ENCODE measurements at regions not wholly inside any gene's neighbourhood (a gene's known extent, or its start where the extent isn't known, plus 50 kb on each side); places are given as distances from the start of the nearest gene placed in this dataset.

- TF ChIP-seq CTCF (IDR thresholded peaks at IDR 0.05; ENCODE audit: borderline replicate concordance): no peak
- no peak for DNase-seq
- Histone ChIP-seq H3K27me3 (ENCODE audit: low read depth) (no peaks in the 10 kb centered on the region), H3K9me3 (replicated peaks) (no peaks in the 10 kb centered on the region), H3K27ac (replicated peaks) (no peak overlapping the region), H3K36me3 (no peaks in the 10 kb centered on the region), H3K4me1 (no peaks in the 10 kb centered on the region), H3K4me3 (no peak overlapping the region)
- intact Hi-C loops (cut with micrococcal nuclease): no loop called here
These were observed 102.5 kb upstream of the CDH10 start for GRCh38 chr5:24747327-24747726.

- TF ChIP-seq CTCF (IDR thresholded peaks at IDR 0.05; ENCODE audit: borderline replicate concordance): no peak
- Histone ChIP-seq H3K27ac (replicated peaks) (no peak overlapping the region), H3K9me3 (replicated peaks) (peaks cover 6% of the 10 kb centered on the region), H3K4me3 (no peak overlapping the region), H3K4me1 (no peaks in the 10 kb centered on the region), H3K36me3 (no peaks in the 10 kb centered on the region), H3K27me3 (ENCODE audit: low read depth) (no peaks in the 10 kb centered on the region)
- intact Hi-C loops (cut with micrococcal nuclease): no loop called here
- DNase-seq: no peak
These were observed 97.6 kb upstream of the CDH10 start for GRCh38 chr5:24742334-24742733.

- Histone ChIP-seq H3K4me3 (no peak overlapping the region), H3K9me3 (replicated peaks) (peaks cover 12% of the 10 kb centered on the region), H3K4me1 (no peaks in the 10 kb centered on the region), H3K27ac (replicated peaks) (no peak overlapping the region), H3K36me3 (no peaks in the 10 kb centered on the region), H3K27me3 (ENCODE audit: low read depth) (no peaks in the 10 kb centered on the region)
- TF ChIP-seq CTCF (IDR thresholded peaks at IDR 0.05; ENCODE audit: borderline replicate concordance): no peak
- DNase-seq: no peak
- intact Hi-C loops (cut with micrococcal nuclease): no loop called here
These were observed 92.4 kb upstream of the CDH10 start for GRCh38 chr5:24737163-24737562.

- no peaks in the 10 kb centered on the region for H3K4me1 ChIP-seq
- no peak overlapping the region for H3K27ac ChIP-seq (replicated peaks)
- H3K27me3 ChIP-seq (ENCODE audit: low read depth): no peaks in the 10 kb centered on the region
- no peaks in the 10 kb centered on the region for H3K36me3 ChIP-seq
- intact Hi-C loops (cut with micrococcal nuclease): no loop called here
- DNase-seq: no peak
- H3K9me3 ChIP-seq (replicated peaks): peaks cover 7% of the 10 kb centered on the region
- TF ChIP-seq CTCF (IDR thresholded peaks at IDR 0.05; ENCODE audit: borderline replicate concordance): no peak
- no peak overlapping the region for H3K4me3 ChIP-seq
These were observed 90.5 kb upstream of the CDH10 start for GRCh38 chr5:24735284-24735683.

GRCh38 chr5:24732184-24732583 is 87.4 kb upstream of the CDH10 start:
- H3K27me3 ChIP-seq (ENCODE audit: low read depth): no peaks in the 10 kb centered on the region
- no peak overlapping the region for H3K4me3 ChIP-seq
- intact Hi-C loops (cut with micrococcal nuclease): no loop called here
- peaks cover 13% of the 10 kb centered on the region for H3K9me3 ChIP-seq (replicated peaks)
- no peak for DNase-seq
- no peak for TF ChIP-seq CTCF (IDR thresholded peaks at IDR 0.05; ENCODE audit: borderline replicate concordance)
- H3K4me1 ChIP-seq: no peaks in the 10 kb centered on the region
- no peak overlapping the region for H3K27ac ChIP-seq (replicated peaks)
- no peaks in the 10 kb centered on the region for H3K36me3 ChIP-seq

- no peaks in the 10 kb centered on the region for H3K36me3 ChIP-seq
- H3K4me1 ChIP-seq: no peaks in the 10 kb centered on the region
- no peak for TF ChIP-seq CTCF (IDR thresholded peaks at IDR 0.05; ENCODE audit: borderline replicate concordance)
- H3K9me3 ChIP-seq (replicated peaks): peaks cover 4% of the 10 kb centered on the region
- intact Hi-C loops (cut with micrococcal nuclease): no loop called here
- no peaks in the 10 kb centered on the region for H3K27me3 ChIP-seq (ENCODE audit: low read depth)
- no peak for DNase-seq
- H3K27ac ChIP-seq (replicated peaks): no peak overlapping the region
- H3K4me3 ChIP-seq: no peak overlapping the region
These were observed 76.0 kb upstream of the CDH10 start for GRCh38 chr5:24720743-24721142.

Measured in left ventricle myocardium inferior (tissue), 1 donor.